DND-41 (cell line): ENCODE measurements at regions not wholly inside any gene's neighbourhood (a gene's known extent, or its start where the extent isn't known, plus 50 kb on each side); places are given as distances from the start of the nearest gene placed in this dataset.
A peak's percentile ranks its signal among the peaks of the same experiment; 100 is the strongest.

ENCODE experiments used
- ATAC-seq: fragments of 200-7000 bp; cut with Tn5 transposase; 3 replicates; pipeline ENCODE4 v1.9.1; 2021; ENCODE audit warnings: low read depth; ENCODE audit not compliant: insufficient read depth
- DNase-seq: peaks from one replicate; pipeline ENCODE4 v3.0.0-alpha.2; 2020
- H2AFZ ChIP-seq: 2 replicates; pipeline ENCODE4 v1.6.0; 2012; ENCODE audit warnings: low read depth, low read length
- H3K27ac ChIP-seq: 2 replicates; pipeline ENCODE4 v1.5.1; 2012; ENCODE audit warnings: low read length, inconsistent platforms
- H3K27me3 ChIP-seq: fragments of 200-600 bp; sonication (generic); 2 replicates; pipeline ENCODE4 v1.6.0; 2012; ENCODE audit warnings: low read length, mild to moderate bottlenecking, inconsistent platforms; ENCODE audit not compliant: insufficient read depth, poor library complexity
- H3K36me3 ChIP-seq: 2 replicates; pipeline ENCODE4 v1.5.1; 2012; ENCODE audit warnings: low read length, inconsistent platforms; ENCODE audit not compliant: insufficient read depth
- H3K4me1 ChIP-seq: 2 replicates; pipeline ENCODE4 v1.5.1; 2012; ENCODE audit warnings: mild to moderate bottlenecking, low read length; ENCODE audit not compliant: insufficient read depth
- H3K4me2 ChIP-seq: 2 replicates; pipeline ENCODE4 v1.6.0; 2012; ENCODE audit warnings: mild to moderate bottlenecking, moderate library complexity, low read length, inconsistent platforms; ENCODE audit not compliant: insufficient read depth
- H3K4me3 ChIP-seq, 2 experiments: fragments of 200-600 bp in 1 of 2; shearing (Covaris generic) in 1 of 2; 2 replicates each; pipeline ENCODE4 v1.5.1; 2012 to 2016; ENCODE audit warnings: inconsistent platforms in 2 of 2, low read length in 2 of 2, mild to moderate bottlenecking in 2 of 2, low read depth in 1 of 2, moderate library complexity in 1 of 2
- H3K79me2 ChIP-seq: 2 replicates; pipeline ENCODE4 v1.6.0; 2012; ENCODE audit warnings: low read length, inconsistent platforms; ENCODE audit not compliant: insufficient read depth
- H3K9ac ChIP-seq: 2 replicates; pipeline ENCODE4 v1.6.0; 2012; ENCODE audit warnings: low read depth, mild to moderate bottlenecking, inconsistent platforms, low read length, moderate library complexity
- H3K9me3 ChIP-seq: 2 replicates; pipeline ENCODE4 v1.5.1; 2012; ENCODE audit warnings: low read length, moderate library complexity, mild to moderate bottlenecking, inconsistent platforms; ENCODE audit not compliant: insufficient read depth, severe bottlenecking
- H4K20me1 ChIP-seq: 2 replicates; pipeline ENCODE4 v1.6.0; 2012; ENCODE audit warnings: low read length; ENCODE audit not compliant: insufficient read depth
- CTCF ChIP-seq: IDR thresholded peaks from 2 replicates; pipeline ENCODE4 v1.5.1; 2012; ENCODE audit warnings: borderline replicate concordance, low read length, moderate library complexity, mild to moderate bottlenecking; ENCODE audit not compliant: poor library complexity, severe bottlenecking; ENCODE audit errors: extremely low read depth
- EZH2 ChIP-seq: IDR thresholded peaks from 3 replicates; pipeline ENCODE4 v1.6.1; 2012; ENCODE audit warnings: borderline replicate concordance, low read depth, mild to moderate bottlenecking, moderate library complexity, low read length, inconsistent platforms; ENCODE audit not compliant: severe bottlenecking

DNA sequence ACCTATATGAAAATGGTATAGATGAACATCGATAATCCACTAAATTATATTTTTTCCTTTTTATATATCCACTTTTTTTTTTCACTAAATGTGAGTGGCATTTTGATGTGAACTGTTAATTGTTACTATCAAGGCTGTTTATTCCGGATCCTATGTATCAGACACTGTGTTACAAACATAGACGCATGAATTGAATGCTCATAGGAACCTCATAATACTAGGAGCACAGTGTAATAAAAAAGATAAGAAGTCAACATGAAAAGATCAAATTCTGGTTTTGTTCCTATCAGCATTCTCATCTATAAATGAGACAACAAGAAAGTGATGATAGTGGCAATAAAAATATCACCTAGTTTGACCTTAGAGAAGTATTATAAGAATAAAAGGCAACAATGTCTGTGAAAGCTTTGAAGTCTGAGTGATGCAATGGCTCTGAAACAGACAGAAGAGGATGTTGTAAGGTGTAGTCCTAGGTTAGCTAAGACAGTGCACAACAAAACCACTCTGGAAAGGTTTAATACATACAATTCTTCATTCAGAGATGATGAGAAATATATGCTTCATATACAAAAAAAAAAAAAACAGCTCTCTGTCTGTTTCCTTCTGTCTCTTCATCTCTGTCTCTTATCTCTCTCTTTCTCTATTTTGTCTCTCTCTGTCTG lies 148.6 kb upstream of the NLGN4X start:
- TF ChIP-seq CTCF (no peak), EZH2 (no peak)
- Histone ChIP-seq H3K4me1 (peaks cover 11% of the 10 kb centered on the region; the same call in 1 of the 2 replicates), H3K9me3 (no peaks in the 10 kb centered on the region), H2AFZ (no peak overlapping the region), H3K36me3 (no peaks in the 10 kb centered on the region), H4K20me1 (no peaks in the 10 kb centered on the region), H3K4me2 (no peak overlapping the region), H3K27me3 (no peaks in the 10 kb centered on the region), H3K27ac (no peak overlapping the region), H3K4me3 (no peak overlapping the region), H3K9ac (no peak overlapping the region), H3K79me2 (no peaks in the 10 kb centered on the region)
- ATAC-seq (peak; percentile 84), DNase-seq (no peak)

DNA sequence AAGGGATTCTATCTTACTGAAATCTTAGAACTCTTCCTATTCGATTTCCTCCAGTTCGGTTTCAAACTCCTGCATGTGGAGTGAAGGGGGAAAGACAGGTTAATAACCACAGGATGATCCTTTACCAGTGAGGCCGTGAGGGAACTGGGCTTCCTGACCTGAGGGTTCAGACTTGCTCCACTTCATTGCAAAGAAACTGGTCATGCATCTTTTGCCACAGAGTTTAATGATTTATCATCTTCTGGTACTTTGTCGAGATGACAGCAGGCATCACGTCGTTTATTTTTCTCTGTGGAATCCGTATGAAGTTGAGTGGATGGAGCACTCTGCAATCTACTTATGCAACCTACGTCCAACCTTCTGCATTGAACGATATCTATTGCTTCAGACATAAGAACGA lies 145.9 kb upstream of the NLGN4X start:
- TF ChIP-seq EZH2 (no peak), CTCF (no peak)
- H3K4me1 ChIP-seq, result peaks cover 11% of the 10 kb centered on the region; the same call in 1 of the 2 replicates
- no peak overlapping the region for H3K27ac ChIP-seq
- no peak for ATAC-seq
- H3K4me2 ChIP-seq, result no peak overlapping the region
- H3K4me3 ChIP-seq, result no peak overlapping the region
- H3K36me3 ChIP-seq, result no peaks in the 10 kb centered on the region
- H2AFZ ChIP-seq, result no peak overlapping the region
- no peaks in the 10 kb centered on the region for H4K20me1 ChIP-seq
- H3K27me3 ChIP-seq, result no peaks in the 10 kb centered on the region
- no peak for DNase-seq
- H3K9me3 ChIP-seq, result no peaks in the 10 kb centered on the region
- H3K9ac ChIP-seq, result no peak overlapping the region
- no peaks in the 10 kb centered on the region for H3K79me2 ChIP-seq

GRCh38 chrX:6372981-6373380 lies 144.3 kb upstream of the NLGN4X start:
- Histone ChIP-seq H2AFZ (no peak overlapping the region), H3K27me3 (no peaks in the 10 kb centered on the region), H3K4me3 (no peak overlapping the region), H3K4me2 (no peak overlapping the region), H3K79me2 (no peaks in the 10 kb centered on the region), H3K27ac (no peak overlapping the region), H3K9ac (no peak overlapping the region), H3K4me1 (peaks cover 11% of the 10 kb centered on the region; the same call in 1 of the 2 replicates), H3K36me3 (no peaks in the 10 kb centered on the region), H3K9me3 (no peaks in the 10 kb centered on the region), H4K20me1 (no peaks in the 10 kb centered on the region)
- DNase-seq, result no peak
- ATAC-seq, result no peak
- TF ChIP-seq EZH2 (no peak), CTCF (no peak)

- no peaks in the 10 kb centered on the region for H4K20me1 ChIP-seq
- TF ChIP-seq EZH2, result no peak
- TF ChIP-seq CTCF, result no peak
- no peaks in the 10 kb centered on the region for H3K27me3 ChIP-seq
- no peak overlapping the region for H2AFZ ChIP-seq
- no peaks in the 10 kb centered on the region for H3K79me2 ChIP-seq
- H3K9me3 ChIP-seq, result no peaks in the 10 kb centered on the region
- H3K4me2 ChIP-seq, result no peak overlapping the region
- DNase-seq (no peak), ATAC-seq (no peak)
- H3K27ac ChIP-seq, result no peak overlapping the region
- no peak overlapping the region for H3K9ac ChIP-seq
- H3K4me3 ChIP-seq, result no peak overlapping the region
- H3K36me3 ChIP-seq, result no peaks in the 10 kb centered on the region
- H3K4me1 ChIP-seq, result no peaks in the 10 kb centered on the region
Measured at GRCh38 chrX:6371353-6371752, 142.7 kb upstream of the NLGN4X start.
